K562 (cell line): ENCODE measurements at regions not wholly inside any gene's neighbourhood (a gene's known extent, or its start where the extent isn't known, plus 50 kb on each side); places are given as distances from the start of the nearest gene placed in this dataset.

Source experiments
- ATAC-seq: fragments of 200-7000 bp; cut with Tn5 transposase; 3 replicates; pipeline ENCODE4 v1.9.1; 2020; ENCODE audit warnings: moderate library complexity
- BruUV-seq: library from RNA; stranded (reverse); fragments of 400-500 nt; replicated peaks from 2 replicates; lab custom pipeline; 2021; lab: Mats Ljungman, UMichigan
- CTCF ChIA-PET: fragments of 300-600 bp; formaldehyde crosslinking; extraction: SDS; loops from one replicate; lab custom pipeline; 2021; ENCODE audit warnings: low intra/inter-chr PET ratio; lab: Yijun Ruan, JAX
- POLR2A ChIA-PET: fragments of 300-600, 350-650 bp; sonication (Branson Sonifier 250); formaldehyde crosslinking; extraction: SDS; loops from one replicate; lab custom pipeline; 2021; ENCODE audit warnings: antibody characterized with exemption, inconsistent platforms; lab: Yijun Ruan, JAX
- DNase-seq, 4 experiments: peaks; one replicate each; pipeline versions ENCODE4 v3.0.0 to v3.0.0-alpha.2; 2011 to 2018; ENCODE audit warnings: low spot score in 3 of 4, mixed read lengths in 3 of 4; ENCODE audit errors: extremely low read depth in 1 of 4
- FAIRE-seq: peaks from 2 replicates; lab custom pipeline; 2011; peaks lifted over from hg19 to GRCh38; lab: Jason Lieb, UNC
- H2AFZ ChIP-seq: 2 replicates; pipeline ENCODE4 v1.6.0; 2011; ENCODE audit warnings: low read depth, low read length, control low read depth, inconsistent platforms
- H3K27ac ChIP-seq: fragments of 200-600 bp; 3 replicates; pipeline ENCODE4 v1.8.0; 2011; ENCODE audit warnings: low read depth, mild to moderate bottlenecking, control low read depth, inconsistent platforms, low read length, moderate library complexity, mixed read lengths; ENCODE audit errors: extremely low read depth
- H3K27me3 ChIP-seq, 2 experiments: fragments of 300-600 bp in 1 of 2; 2 replicates in 1 of 2; 3 replicates in 1 of 2; pipeline versions ENCODE4 v1.6.0 to v1.8.0; 2011; ENCODE audit warnings: inconsistent platforms in 2 of 2, low read length in 2 of 2, mild to moderate bottlenecking in 1 of 2, mixed read lengths in 1 of 2, moderate library complexity in 1 of 2; ENCODE audit not compliant: control insufficient read depth in 2 of 2, insufficient read depth in 2 of 2
- H3K36me3 ChIP-seq: fragments of 300-600 bp; 3 replicates; pipeline ENCODE4 v1.8.0; 2011; ENCODE audit warnings: mild to moderate bottlenecking, low read length, inconsistent platforms; ENCODE audit not compliant: control insufficient read depth, insufficient read depth
- H3K4me1 ChIP-seq, 2 experiments: fragments of 200-600 bp in 1 of 2; replicated peaks in 1 of 2; 2 replicates in 1 of 2; 3 replicates in 1 of 2; pipeline versions ENCODE4 v1.5.1 to v1.8.0; 2011; ENCODE audit warnings: inconsistent platforms in 2 of 2, low read length in 2 of 2, mild to moderate bottlenecking in 1 of 2, mixed read lengths in 1 of 2, moderate library complexity in 1 of 2; ENCODE audit not compliant: control insufficient read depth in 2 of 2, insufficient read depth in 2 of 2
- H3K4me2 ChIP-seq: 2 replicates; pipeline ENCODE4 v1.6.1; 2011; ENCODE audit warnings: low read length, control low read depth, inconsistent platforms, mixed read lengths; ENCODE audit not compliant: insufficient read depth
- H3K4me3 ChIP-seq: fragments of 200-600 bp; sonication (generic), shearing (Covaris generic); 2 replicates; pipeline ENCODE4 v1.5.1; 2016; ENCODE audit warnings: control low read depth, inconsistent platforms
- H3K79me2 ChIP-seq: fragments of 200-600 bp; 3 replicates; pipeline ENCODE4 v1.8.0; 2011; ENCODE audit warnings: low read length, inconsistent platforms; ENCODE audit not compliant: control insufficient read depth, insufficient read depth
- H3K9ac ChIP-seq, 2 experiments: 2 replicates each; pipeline versions ENCODE4 v1.6.0 to v1.6.1; 2011; ENCODE audit warnings: low read depth in 2 of 2, low read length in 2 of 2, control low read depth in 1 of 2, inconsistent platforms in 1 of 2, mild to moderate bottlenecking in 1 of 2, mixed read lengths in 1 of 2; ENCODE audit not compliant: insufficient read depth in 1 of 2
- H3K9me1 ChIP-seq: one replicate; pipeline ENCODE4 v1.6.0; 2011; ENCODE audit warnings: inconsistent platforms, mild to moderate bottlenecking, low read length, moderate library complexity; ENCODE audit not compliant: control insufficient read depth, insufficient read depth
- H3K9me3 ChIP-seq: replicated peaks from 2 replicates; pipeline ENCODE4 v1.5.1; 2011; ENCODE audit warnings: low read depth, low read length, inconsistent platforms; ENCODE audit not compliant: control insufficient read depth, insufficient read depth
- H4K20me1 ChIP-seq: replicated peaks from 2 replicates; pipeline ENCODE4 v1.6.1; 2011; ENCODE audit warnings: low read length, inconsistent platforms, mixed read lengths; ENCODE audit not compliant: control insufficient read depth, insufficient read depth
- BACH1 ChIP-seq: fragments of 200-800 bp; sonication (Bioruptor generic); IDR thresholded peaks from 2 replicates; pipeline ENCODE4 v1.6.1; 2016; ENCODE audit warnings: missing genetic modification characterization, missing compliant biosample characterization
- CREBBP ChIP-seq: IDR thresholded peaks from one replicate; pipeline ENCODE4 v1.6.1; 2012; ENCODE audit warnings: low read depth, mild to moderate bottlenecking, control low read depth, inconsistent platforms, low read length
- DPF2 ChIP-seq: fragments of 450-650 bp; IDR thresholded peaks from 2 replicates; pipeline ENCODE4 v1.6.1; 2016
- POLR2AphosphoS5 ChIP-seq: IDR thresholded peaks from 2 replicates; pipeline ENCODE4 v1.6.1; 2011; ENCODE audit warnings: mild to moderate bottlenecking, low read depth, low read length, moderate library complexity; ENCODE audit not compliant: control insufficient read depth, insufficient read depth
- SIRT6 ChIP-seq: IDR thresholded peaks from one replicate; pipeline ENCODE4 v1.6.1; 2012; ENCODE audit warnings: low read depth, mild to moderate bottlenecking, control low read depth, inconsistent platforms, low read length, moderate library complexity
- SMAD4 ChIP-seq: fragments of 250-450 bp; sonication (Bioruptor Pico); conservative IDR thresholded peaks from 2 replicates; pipeline ENCODE4 v1.8.0; 2021; ENCODE audit warnings: inconsistent platforms, mild to moderate bottlenecking, moderate library complexity
- XRCC3 ChIP-seq: fragments of 450-650 bp; IDR thresholded peaks from 2 replicates; pipeline ENCODE4 v1.6.1; 2017; ENCODE audit warnings: mild to moderate bottlenecking, moderate library complexity
- XRCC5 ChIP-seq: fragments of 200-400 bp; formaldehyde crosslinking; IDR thresholded peaks from 2 replicates; pipeline ENCODE4 v1.6.1; 2017; ENCODE audit warnings: low read depth, mild to moderate bottlenecking, low read length
- ZBED1 ChIP-seq: IDR thresholded peaks from 2 replicates; pipeline ENCODE4 v1.6.1; 2014
- ZNF134 ChIP-seq: fragments of 250-450 bp; sonication (Bioruptor Pico); conservative IDR thresholded peaks from 2 replicates; pipeline ENCODE4 v1.4.0; 2020
- ZNF431 ChIP-seq: sonication (generic); formaldehyde crosslinking; IDR thresholded peaks from 2 replicates; pipeline ENCODE4 v1.8.0; 2022; ENCODE audit warnings: mild to moderate bottlenecking, missing genetic modification reagents
- WGBS: fragments of 100-300 bp; shearing (Covaris generic); methylation state at CpG from one replicate; pipeline ENCODE4 v1.1.6; 2016; ENCODE audit warnings: low coverage, mixed read lengths; ENCODE audit not compliant: insufficient coverage; ENCODE audit errors: missing lambda C conversion rate; 5-methylcytosine and 5-hydroxymethylcytosine counted together
- in situ Hi-C: fragments of 300-500 bp; cut with MboI; formaldehyde crosslinking; loops from 4 replicates; pipeline ENCODE4 v1.15.0; 2018; ENCODE audit warnings: inconsistent platforms, mixed read lengths
- intact Hi-C: fragments of 100-400 bp; cut with micrococcal nuclease; formaldehyde crosslinking; loops from 2 replicates; pipeline ENCODE4 v1.14.2; 2022
- TF ChIP-seq, protein P1 (sequence below): fragments of 150-350 bp; IDR thresholded peaks from 2 replicates; pipeline ENCODE4 v1.6.1; 2014; ENCODE audit warnings: low read depth, mild to moderate bottlenecking, low read length, borderline replicate concordance
- TF ChIP-seq, protein P2 (sequence below): fragments of 450-650 bp; IDR thresholded peaks from 2 replicates; pipeline ENCODE4 v1.6.1; 2016; ENCODE audit warnings: low read depth, mild to moderate bottlenecking, moderate library complexity
- TF ChIP-seq, protein P3 (sequence below): fragments of 250-450 bp; sonication (Bioruptor Pico); IDR thresholded peaks from 2 replicates; pipeline ENCODE4 v1.5.0; 2021; ENCODE audit warnings: mild to moderate bottlenecking, borderline replicate concordance

DNA sequence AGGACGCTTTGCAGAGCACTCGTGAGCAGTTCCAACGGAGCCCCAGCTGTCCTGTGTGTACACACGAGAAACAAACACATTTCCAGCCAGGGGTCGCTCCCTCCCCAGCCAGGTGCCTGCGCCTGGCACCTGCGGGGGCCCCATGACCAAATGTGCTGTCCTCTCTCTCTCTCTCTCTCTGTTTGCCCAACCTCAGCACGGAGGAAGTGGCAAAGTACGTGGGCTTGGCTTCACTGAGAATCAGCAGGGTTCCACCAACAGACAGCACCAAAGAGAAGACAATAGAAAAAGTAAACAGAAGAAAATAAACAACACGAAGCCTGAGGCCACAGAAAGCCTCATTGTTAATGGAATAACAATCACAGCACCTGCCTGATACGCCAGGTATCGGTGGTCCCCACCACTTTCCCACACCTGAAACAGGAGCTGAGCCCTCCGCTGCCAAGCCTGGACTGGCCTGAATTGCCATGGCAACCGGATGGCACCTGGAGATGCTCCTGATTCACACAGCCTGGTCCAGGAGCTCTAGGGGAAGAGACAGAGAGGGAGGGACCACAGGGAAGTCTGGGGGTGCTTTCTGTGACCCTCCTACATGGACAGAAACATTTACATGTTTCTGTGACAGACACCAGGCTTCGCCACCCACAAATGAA is 103.9 kb upstream of the CACNA1A start (continued):
- TF ChIP-seq, protein P1, sequence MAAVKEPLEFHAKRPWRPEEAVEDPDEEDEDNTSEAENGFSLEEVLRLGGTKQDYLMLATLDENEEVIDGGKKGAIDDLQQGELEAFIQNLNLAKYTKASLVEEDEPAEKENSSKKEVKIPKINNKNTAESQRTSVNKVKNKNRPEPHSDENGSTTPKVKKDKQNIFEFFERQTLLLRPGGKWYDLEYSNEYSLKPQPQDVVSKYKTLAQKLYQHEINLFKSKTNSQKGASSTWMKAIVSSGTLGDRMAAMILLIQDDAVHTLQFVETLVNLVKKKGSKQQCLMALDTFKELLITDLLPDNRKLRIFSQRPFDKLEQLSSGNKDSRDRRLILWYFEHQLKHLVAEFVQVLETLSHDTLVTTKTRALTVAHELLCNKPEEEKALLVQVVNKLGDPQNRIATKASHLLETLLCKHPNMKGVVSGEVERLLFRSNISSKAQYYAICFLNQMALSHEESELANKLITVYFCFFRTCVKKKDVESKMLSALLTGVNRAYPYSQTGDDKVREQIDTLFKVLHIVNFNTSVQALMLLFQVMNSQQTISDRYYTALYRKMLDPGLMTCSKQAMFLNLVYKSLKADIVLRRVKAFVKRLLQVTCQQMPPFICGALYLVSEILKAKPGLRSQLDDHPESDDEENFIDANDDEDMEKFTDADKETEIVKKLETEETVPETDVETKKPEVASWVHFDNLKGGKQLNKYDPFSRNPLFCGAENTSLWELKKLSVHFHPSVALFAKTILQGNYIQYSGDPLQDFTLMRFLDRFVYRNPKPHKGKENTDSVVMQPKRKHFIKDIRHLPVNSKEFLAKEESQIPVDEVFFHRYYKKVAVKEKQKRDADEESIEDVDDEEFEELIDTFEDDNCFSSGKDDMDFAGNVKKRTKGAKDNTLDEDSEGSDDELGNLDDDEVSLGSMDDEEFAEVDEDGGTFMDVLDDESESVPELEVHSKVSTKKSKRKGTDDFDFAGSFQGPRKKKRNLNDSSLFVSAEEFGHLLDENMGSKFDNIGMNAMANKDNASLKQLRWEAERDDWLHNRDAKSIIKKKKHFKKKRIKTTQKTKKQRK, result no peak

DNA sequence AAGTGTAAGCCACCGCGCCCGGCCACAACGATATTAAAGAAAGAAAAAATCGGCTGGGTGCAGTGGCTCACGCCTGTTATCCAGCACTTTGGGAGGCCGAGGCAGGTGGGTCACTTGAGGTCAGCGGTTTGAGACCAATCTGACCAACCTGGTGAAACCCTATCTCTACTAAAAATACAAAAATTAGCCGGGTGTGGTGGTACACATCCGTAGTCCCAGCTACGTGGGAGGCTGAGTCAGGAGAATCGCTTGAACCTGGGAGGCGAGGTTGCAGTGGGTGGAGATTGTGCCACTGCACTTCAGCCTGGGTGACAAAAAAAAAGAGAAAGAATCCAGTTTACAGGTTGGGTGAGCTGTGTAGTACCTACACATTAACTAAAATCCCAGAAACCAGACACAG is 99.9 kb upstream of the CACNA1A start:
- ChIA-PET CTCF (no interaction called here), POLR2A (interaction anchor here (0.6 to 1.3 kb wide), 2 partner anchors 10 to 47 kb away, joined by 3 read pairs; no protein-coding TSS in a partner anchor)
- Histone ChIP-seq H2AFZ (no peak overlapping the region), H4K20me1 (peaks cover 3% of the 10 kb centered on the region; the same call in 1 of the 2 replicates), H3K4me2 (no peak overlapping the region), H3K9me1 (no peaks in the 10 kb centered on the region), H3K9ac (no peak overlapping the region), H3K36me3 (no peaks in the 10 kb centered on the region), H3K4me3 (no peak overlapping the region), H3K9me3 (no peaks in the 10 kb centered on the region), H3K27ac (no peak overlapping the region), H3K79me2 (no peaks in the 10 kb centered on the region), H3K27me3 (peaks cover 9 to 22% of the 10 kb centered on the region in 2 experiments; a peak in 3 of 5 replicates), H3K4me1 (no peaks in the 10 kb centered on the region)
- no TSS peak for BruUV-seq
- 2% methylated on average over 11 of the region's 13 CpGs for WGBS
- FAIRE-seq (no peak), DNase-seq (no peak), ATAC-seq (no peak)
- intact Hi-C loops (no loop called here), in situ Hi-C loops (loop anchor here (5.0 kb wide), 2 partner anchors 116 to 256 kb away; no protein-coding TSS in a partner anchor)
- TF ChIP-seq BACH1 (tag) (no peak), XRCC5 (no peak), CREBBP (no peak), ZBED1 (no peak), POLR2AphosphoS5 (no peak), XRCC3 (no peak), SIRT6 (no peak), SMAD4 (no peak), DPF2 (no peak), ZNF134 (CRISPR knock-in tag) (no peak), ZNF431 (no peak)
- TF ChIP-seq, protein P2, sequence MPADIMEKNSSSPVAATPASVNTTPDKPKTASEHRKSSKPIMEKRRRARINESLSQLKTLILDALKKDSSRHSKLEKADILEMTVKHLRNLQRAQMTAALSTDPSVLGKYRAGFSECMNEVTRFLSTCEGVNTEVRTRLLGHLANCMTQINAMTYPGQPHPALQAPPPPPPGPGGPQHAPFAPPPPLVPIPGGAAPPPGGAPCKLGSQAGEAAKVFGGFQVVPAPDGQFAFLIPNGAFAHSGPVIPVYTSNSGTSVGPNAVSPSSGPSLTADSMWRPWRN, result no peak
- TF ChIP-seq, protein P3, sequence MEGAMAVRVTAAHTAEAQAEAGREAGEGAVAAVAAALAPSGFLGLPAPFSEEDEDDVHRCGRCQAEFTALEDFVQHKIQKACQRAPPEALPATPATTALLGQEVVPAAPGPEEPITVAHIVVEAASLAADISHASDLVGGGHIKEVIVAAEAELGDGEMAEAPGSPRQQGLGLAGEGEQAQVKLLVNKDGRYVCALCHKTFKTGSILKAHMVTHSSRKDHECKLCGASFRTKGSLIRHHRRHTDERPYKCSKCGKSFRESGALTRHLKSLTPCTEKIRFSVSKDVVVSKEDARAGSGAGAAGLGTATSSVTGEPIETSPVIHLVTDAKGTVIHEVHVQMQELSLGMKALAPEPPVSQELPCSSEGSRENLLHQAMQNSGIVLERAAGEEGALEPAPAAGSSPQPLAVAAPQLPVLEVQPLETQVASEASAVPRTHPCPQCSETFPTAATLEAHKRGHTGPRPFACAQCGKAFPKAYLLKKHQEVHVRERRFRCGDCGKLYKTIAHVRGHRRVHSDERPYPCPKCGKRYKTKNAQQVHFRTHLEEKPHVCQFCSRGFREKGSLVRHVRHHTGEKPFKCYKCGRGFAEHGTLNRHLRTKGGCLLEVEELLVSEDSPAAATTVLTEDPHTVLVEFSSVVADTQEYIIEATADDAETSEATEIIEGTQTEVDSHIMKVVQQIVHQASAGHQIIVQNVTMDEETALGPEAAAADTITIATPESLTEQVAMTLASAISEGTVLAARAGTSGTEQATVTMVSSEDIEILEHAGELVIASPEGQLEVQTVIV (CRISPR knock-in tag), result no peak
